ENCODE measurements at regions not wholly inside any gene's neighbourhood (a gene's known extent, or its start where the extent isn't known, plus 50 kb on each side); places are given as distances from the start of the nearest gene placed in this dataset.

DNA sequence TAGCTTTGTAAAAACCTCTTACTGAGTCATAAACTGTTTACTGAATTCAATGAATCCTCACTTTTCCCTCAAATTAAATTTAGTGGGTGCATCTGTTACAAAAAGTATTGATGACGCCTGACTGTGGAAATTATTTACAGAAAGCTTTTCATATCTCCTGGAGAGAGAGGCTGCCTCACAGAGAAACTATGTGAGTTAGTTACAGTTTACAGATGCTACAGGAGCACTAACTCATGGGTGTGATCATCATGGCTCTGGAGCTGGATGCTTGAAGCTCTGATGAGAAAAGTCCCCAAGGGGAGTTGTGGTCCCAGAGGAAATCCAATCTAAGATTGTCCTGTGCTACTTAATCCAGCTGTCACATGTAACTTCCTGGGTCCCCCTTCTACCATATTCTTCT lies 590.8 kb downstream of the LMO7 start:
- Histone ChIP-seq H3K4me1 (no peaks in the 10 kb centered on the region), H3K36me3 (no peaks in the 10 kb centered on the region), H3K27ac (no peak overlapping the region), H3K27me3 (no peaks in the 10 kb centered on the region), H3K4me3 (no peak overlapping the region), H3K9me3 (no peaks in the 10 kb centered on the region)
- 94 to 97% methylated on average over 1 of the region's 1 CpG for WGBS, 2 donors
- TF ChIP-seq POLR2A (IDR thresholded peaks at IDR 0.05) (no peak), EP300 (IDR thresholded peaks at IDR 0.05) (no peak)
- TF ChIP-seq, protein P1, sequence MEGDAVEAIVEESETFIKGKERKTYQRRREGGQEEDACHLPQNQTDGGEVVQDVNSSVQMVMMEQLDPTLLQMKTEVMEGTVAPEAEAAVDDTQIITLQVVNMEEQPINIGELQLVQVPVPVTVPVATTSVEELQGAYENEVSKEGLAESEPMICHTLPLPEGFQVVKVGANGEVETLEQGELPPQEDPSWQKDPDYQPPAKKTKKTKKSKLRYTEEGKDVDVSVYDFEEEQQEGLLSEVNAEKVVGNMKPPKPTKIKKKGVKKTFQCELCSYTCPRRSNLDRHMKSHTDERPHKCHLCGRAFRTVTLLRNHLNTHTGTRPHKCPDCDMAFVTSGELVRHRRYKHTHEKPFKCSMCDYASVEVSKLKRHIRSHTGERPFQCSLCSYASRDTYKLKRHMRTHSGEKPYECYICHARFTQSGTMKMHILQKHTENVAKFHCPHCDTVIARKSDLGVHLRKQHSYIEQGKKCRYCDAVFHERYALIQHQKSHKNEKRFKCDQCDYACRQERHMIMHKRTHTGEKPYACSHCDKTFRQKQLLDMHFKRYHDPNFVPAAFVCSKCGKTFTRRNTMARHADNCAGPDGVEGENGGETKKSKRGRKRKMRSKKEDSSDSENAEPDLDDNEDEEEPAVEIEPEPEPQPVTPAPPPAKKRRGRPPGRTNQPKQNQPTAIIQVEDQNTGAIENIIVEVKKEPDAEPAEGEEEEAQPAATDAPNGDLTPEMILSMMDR (IDR thresholded peaks at IDR 0.05), result no peak
- DNase-seq (ENCODE audit: low spot score in 2 of 2), result no peak

DNA sequence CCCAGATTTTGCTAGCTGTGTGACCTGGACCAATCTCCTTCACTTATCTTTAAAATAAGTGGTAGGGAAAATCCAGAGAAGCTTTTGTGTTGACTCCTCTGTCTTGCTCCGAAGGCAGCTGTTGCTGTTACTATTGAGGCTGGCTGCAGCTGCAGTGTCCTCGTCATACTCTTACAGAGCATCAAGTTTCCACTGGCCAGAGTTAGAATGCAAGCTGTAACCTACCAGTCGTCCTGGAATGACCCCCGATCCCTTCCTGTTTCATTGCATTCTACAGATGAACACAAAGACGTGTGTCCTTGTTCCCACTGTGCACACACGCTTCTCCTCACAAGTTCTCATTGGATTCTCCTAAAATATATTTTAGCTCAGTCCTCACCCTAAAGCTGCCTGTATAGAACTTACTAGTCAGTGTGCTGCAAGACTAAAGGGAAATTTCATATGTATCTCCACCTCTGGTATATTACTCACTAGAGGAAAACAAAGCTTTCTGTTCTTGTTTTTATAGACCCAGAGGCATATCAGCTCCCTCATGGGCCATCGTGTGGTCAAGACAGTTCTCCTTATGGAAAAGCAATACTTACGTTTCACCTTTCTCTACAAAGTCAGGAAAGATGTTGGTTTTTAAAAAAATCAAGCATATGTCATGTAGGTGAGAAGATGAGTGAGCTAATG lies 589.8 kb downstream of the LMO7 start:
- TF ChIP-seq EP300 (IDR thresholded peaks at IDR 0.05) (no peak), POLR2A (IDR thresholded peaks at IDR 0.05) (no peak)
- TF ChIP-seq, protein P1 (IDR thresholded peaks at IDR 0.05), result no peak

DNA sequence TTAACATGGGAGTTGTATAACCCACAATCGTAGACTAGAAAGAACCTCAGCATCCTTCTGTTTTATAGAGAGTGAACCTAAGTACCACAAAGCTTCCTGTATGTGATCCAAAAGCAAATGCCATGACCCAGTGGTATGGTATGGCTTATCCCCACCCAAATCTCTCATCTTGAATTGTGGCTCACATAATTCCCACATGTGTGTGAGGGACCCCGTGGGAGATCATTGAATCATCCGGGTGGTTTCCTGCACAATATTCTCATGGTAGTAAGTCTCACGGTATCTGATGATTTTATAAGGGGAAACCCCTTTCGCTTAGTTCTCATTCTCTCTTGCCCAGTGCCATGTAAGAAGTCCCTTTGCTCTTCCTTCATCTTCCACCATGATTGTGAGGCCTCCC lies 587.9 kb downstream of the LMO7 start:
- 96% methylated on average over 5 of the region's 5 CpGs for WGBS, 2 donors
- Histone ChIP-seq H3K4me1 (no peaks in the 10 kb centered on the region), H3K36me3 (no peaks in the 10 kb centered on the region), H3K27ac (no peak overlapping the region), H3K4me3 (no peak overlapping the region), H3K9me3 (no peaks in the 10 kb centered on the region), H3K27me3 (no peaks in the 10 kb centered on the region)
- TF ChIP-seq, protein P1 (IDR thresholded peaks at IDR 0.05), result no peak
- TF ChIP-seq POLR2A (IDR thresholded peaks at IDR 0.05) (no peak), EP300 (IDR thresholded peaks at IDR 0.05) (no peak)
- no peak for DNase-seq (ENCODE audit: low spot score in 2 of 2)

More for the DNA sequence above, 589.8 kb downstream of the LMO7 start:
- no peaks in the 10 kb centered on the region for H3K36me3 ChIP-seq
- H3K27me3 ChIP-seq, result no peaks in the 10 kb centered on the region
- no peak overlapping the region for H3K27ac ChIP-seq
- H3K4me3 ChIP-seq, result no peak overlapping the region
- 55 to 56% methylated on average over 8 of the region's 8 CpGs for WGBS, 2 donors
- no peaks in the 10 kb centered on the region for H3K4me1 ChIP-seq
- no peak for DNase-seq (ENCODE audit: low spot score in 2 of 2)
- no peaks in the 10 kb centered on the region for H3K9me3 ChIP-seq

DNA sequence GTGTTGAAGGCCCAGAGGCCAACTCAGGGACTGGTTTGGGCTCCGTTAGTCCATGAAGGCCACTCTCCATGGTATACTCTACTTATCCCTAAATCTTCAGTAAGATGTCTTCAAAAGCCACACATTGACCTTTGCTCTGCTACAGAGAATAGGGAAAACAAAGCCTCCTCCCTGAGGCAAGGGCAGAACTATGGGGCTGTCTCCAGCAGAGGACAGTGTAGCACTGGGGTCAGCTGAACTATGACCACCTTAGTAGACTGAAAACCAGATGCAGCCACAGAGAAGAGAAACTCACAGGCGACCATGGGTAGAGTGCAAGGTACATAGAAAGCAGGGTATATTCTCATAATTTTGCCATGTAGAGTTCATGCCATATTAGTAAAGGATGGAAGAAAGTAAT lies 587.4 kb downstream of the LMO7 start:
- Histone ChIP-seq H3K9me3 (no peaks in the 10 kb centered on the region), H3K36me3 (no peaks in the 10 kb centered on the region), H3K4me1 (no peaks in the 10 kb centered on the region), H3K27me3 (no peaks in the 10 kb centered on the region), H3K27ac (no peak overlapping the region), H3K4me3 (no peak overlapping the region)
- TF ChIP-seq POLR2A (IDR thresholded peaks at IDR 0.05), result no peak
- TF ChIP-seq EP300 (IDR thresholded peaks at IDR 0.05), result no peak
- TF ChIP-seq, protein P1 (IDR thresholded peaks at IDR 0.05), result no peak
- DNase-seq (ENCODE audit: low spot score in 2 of 2), result no peak
- WGBS, 2 donors, result 90% methylated on average over 2 of the region's 2 CpGs

DNA sequence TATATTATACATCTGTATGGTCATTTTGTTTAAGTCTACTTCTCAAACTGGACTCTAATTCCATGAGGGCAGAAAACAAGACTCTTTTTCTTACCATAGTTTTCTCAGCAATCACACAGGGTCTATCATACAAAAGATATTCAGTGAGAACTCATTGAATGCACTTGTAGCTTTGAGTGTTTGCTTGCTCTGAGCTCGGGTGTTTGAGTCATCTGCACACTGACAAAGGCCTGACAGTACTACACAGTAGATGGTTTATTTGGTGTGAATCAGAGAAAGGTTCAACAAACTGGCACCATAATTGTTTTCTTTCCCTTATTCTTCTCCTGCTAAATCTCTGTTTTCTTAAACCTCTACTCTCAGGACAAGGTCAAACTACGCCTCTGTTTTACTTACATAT lies 586.4 kb downstream of the LMO7 start:
- Histone ChIP-seq H3K4me3 (no peak overlapping the region), H3K27me3 (no peaks in the 10 kb centered on the region), H3K36me3 (no peaks in the 10 kb centered on the region), H3K4me1 (no peaks in the 10 kb centered on the region), H3K27ac (no peak overlapping the region), H3K9me3 (no peaks in the 10 kb centered on the region)
- DNase-seq (ENCODE audit: low spot score in 2 of 2), result no peak
- TF ChIP-seq POLR2A (IDR thresholded peaks at IDR 0.05), result no peak
- TF ChIP-seq, protein P1 (IDR thresholded peaks at IDR 0.05), result no peak
- TF ChIP-seq EP300 (IDR thresholded peaks at IDR 0.05), result no peak
- WGBS, 2 donors, result 34 to 40% methylated on average over 2 of the region's 2 CpGs

All from tibial nerve (tissue), 4 donors.